ENCODE measurements at regions not wholly inside any gene's neighbourhood (a gene's known extent, or its start where the extent isn't known, plus 50 kb on each side); places are given as distances from the start of the nearest gene placed in this dataset.
"Not testable (repeated sequence)": the region's sequence is repeated elsewhere in the genome, so short reads cannot be mapped to it uniquely, and the experiment has no call there.

- DNase-seq, result no peak
- Histone ChIP-seq H3K4me3 (no peak overlapping the region), H3K4me1 (no peaks in the 10 kb centered on the region), H3K27ac (no peak overlapping the region), H3K9me3 (no peaks in the 10 kb centered on the region), H3K36me3 (no peaks in the 10 kb centered on the region), H3K27me3 (no peaks in the 10 kb centered on the region)
- no peak for TF ChIP-seq POLR2A (IDR thresholded peaks at IDR 0.05)
- intact Hi-C loops (cut with DNase I; ENCODE audit: low total_unique reads), result no loop called here
Measured at GRCh38 chr4:151489462-151490203, 80.7 kb downstream of the FHIP1A start.

DNA sequence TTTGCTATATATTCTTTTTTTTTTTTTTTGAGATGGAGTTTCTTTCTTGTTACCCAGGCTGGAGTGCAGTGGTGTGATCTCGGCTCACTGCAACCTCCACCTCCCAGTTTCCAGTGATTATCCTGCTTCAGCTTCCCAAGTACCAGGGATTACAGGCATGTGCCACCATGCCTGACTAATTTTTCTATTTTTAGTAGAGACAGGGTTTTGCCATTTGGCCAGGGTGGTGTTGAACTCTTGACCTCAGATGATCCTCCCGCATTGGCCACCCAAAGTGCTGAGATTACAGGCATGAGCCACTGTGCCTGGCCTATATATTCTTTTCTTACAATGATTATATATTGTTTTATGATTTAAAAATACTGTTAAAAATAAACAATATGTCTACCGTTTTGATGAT lies 86.6 kb downstream of the FHIP1A start:
- H3K27ac ChIP-seq; H3K36me3 ChIP-seq; H3K4me1 ChIP-seq; intact Hi-C loops (cut with DNase I; ENCODE audit: low total_unique reads); H3K9me3 ChIP-seq; H3K27me3 ChIP-seq; H3K4me3 ChIP-seq; DNase-seq: not testable (repeated sequence)

DNA sequence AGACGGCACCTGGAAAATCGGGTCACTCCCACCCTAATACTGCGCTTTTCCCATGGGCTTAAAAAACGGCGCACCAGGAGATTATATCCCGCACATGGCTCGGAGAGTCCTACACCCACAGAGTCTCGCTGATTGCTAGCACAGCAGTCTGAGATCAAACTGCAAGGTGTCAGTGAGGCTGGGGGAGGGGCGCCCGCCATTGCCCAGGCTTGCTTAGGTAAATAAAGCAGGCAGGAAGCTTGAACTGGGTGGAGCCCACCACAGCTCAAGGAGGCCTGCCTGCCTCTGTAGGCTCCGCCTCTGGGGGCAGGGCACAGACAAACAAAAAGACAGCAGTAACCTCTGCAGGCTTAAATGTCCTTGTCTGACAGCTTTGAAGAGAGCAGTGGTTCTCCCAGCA lies 102.6 kb downstream of the FHIP1A start:
- H3K27ac ChIP-seq; H3K27me3 ChIP-seq; H3K4me1 ChIP-seq; H3K9me3 ChIP-seq; intact Hi-C loops (cut with DNase I; ENCODE audit: low total_unique reads); DNase-seq; H3K4me3 ChIP-seq; H3K36me3 ChIP-seq: not testable (repeated sequence)

GRCh38 chr4:151517896-151518295 lies 108.9 kb downstream of the FHIP1A start:
- Histone ChIP-seq H3K4me3 (no peak overlapping the region), H3K27me3 (no peaks in the 10 kb centered on the region), H3K27ac (no peak overlapping the region), H3K36me3 (no peaks in the 10 kb centered on the region), H3K9me3 (no peaks in the 10 kb centered on the region), H3K4me1 (peaks cover 0 to 3% of the 10 kb centered on the region in 2 donors)
- intact Hi-C loops (cut with DNase I; ENCODE audit: low total_unique reads), result no loop called here
- DNase-seq, result no peak
- TF ChIP-seq POLR2A (IDR thresholded peaks at IDR 0.05) (no peak), CTCF (IDR thresholded peaks at IDR 0.05) (no peak)

- intact Hi-C loops (cut with DNase I; ENCODE audit: low total_unique reads), result no loop called here
- Histone ChIP-seq H3K27me3 (no peaks in the 10 kb centered on the region), H3K4me3 (no peak overlapping the region), H3K9me3 (no peaks in the 10 kb centered on the region), H3K36me3 (no peaks in the 10 kb centered on the region), H3K4me1 (peaks cover 0 to 3% of the 10 kb centered on the region in 2 donors), H3K27ac (no peak overlapping the region)
- TF ChIP-seq CTCF (IDR thresholded peaks at IDR 0.05), result no peak
- DNase-seq, result no peak
Measured at GRCh38 chr4:151518359-151518758, 109.4 kb downstream of the FHIP1A start.

- Histone ChIP-seq H3K27me3 (no peaks in the 10 kb centered on the region), H3K4me3 (no peak overlapping the region), H3K4me1 (peaks cover 0 to 3% of the 10 kb centered on the region in 2 donors), H3K9me3 (no peaks in the 10 kb centered on the region), H3K27ac (no peak overlapping the region), H3K36me3 (no peaks in the 10 kb centered on the region)
- intact Hi-C loops (cut with DNase I; ENCODE audit: low total_unique reads), result no loop called here
- TF ChIP-seq CTCF (IDR thresholded peaks at IDR 0.05), result no peak
- no peak for TF ChIP-seq POLR2A (IDR thresholded peaks at IDR 0.05)
- DNase-seq, result no peak
Measured at GRCh38 chr4:151519728-151520415, 110.9 kb downstream of the FHIP1A start.
